Fibroblast of pulmonary artery (primary cell): ENCODE measurements at regions not wholly inside any gene's neighbourhood (a gene's known extent, or its start where the extent isn't known, plus 50 kb on each side); places are given as distances from the start of the nearest gene placed in this dataset.

Source experiments
- DNase-seq: peaks from one replicate; pipeline ENCODE4 v3.0.0-alpha.2; 2010; ENCODE audit warnings: low read depth
- H3K4me3 ChIP-seq: replicated peaks from 2 replicates; pipeline ENCODE4 v1.5.1; 2011; ENCODE audit warnings: low read depth, mild to moderate bottlenecking, control low read depth, low read length, moderate library complexity
- TF ChIP-seq, protein P1 (sequence below): IDR thresholded peaks from 2 replicates; pipeline ENCODE4 v1.5.1; 2011; ENCODE audit warnings: mild to moderate bottlenecking, control low read depth, low read length, inconsistent platforms; ENCODE audit errors: missing control alignments

DNA sequence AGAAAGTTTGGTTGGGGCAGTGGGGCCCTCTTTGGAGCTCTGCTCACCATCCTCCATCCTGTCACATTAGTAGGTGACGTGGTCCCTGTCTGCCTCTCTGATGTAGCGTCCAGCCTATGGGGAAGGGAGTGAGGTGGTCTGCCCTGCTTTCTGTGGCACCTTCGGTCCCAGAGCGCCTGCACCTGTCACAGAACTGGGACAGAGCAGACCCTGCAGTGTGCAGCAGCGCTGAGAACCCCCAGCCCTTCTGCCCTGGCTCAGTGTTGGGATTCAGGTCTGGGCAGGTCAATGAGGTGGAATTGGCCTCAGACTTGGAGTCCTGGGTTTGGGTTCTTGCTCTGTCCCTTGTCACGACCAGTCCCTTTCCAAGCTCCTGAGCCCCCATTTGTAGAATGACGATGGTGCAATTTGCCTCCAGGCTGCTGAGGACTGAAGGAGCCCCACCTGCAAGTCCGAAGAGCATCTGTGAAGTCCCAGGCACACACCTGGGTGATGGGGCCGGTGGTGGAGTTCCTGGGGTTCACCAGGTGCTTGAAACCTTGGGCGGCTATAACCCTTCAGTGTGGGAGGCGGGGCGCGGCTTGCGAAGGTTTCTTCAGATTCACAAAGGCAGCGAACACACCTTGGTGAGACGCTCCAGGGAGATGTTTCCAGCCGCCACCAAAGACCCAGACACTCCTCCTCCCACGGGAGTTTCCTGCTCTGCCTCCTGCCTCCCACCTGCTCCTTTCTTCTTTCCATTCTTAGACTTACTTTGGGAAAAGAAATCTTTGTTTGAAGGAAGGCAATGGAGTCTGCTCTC, 265.4 kb upstream of the HDAC4 start:
- TF ChIP-seq, protein P1, sequence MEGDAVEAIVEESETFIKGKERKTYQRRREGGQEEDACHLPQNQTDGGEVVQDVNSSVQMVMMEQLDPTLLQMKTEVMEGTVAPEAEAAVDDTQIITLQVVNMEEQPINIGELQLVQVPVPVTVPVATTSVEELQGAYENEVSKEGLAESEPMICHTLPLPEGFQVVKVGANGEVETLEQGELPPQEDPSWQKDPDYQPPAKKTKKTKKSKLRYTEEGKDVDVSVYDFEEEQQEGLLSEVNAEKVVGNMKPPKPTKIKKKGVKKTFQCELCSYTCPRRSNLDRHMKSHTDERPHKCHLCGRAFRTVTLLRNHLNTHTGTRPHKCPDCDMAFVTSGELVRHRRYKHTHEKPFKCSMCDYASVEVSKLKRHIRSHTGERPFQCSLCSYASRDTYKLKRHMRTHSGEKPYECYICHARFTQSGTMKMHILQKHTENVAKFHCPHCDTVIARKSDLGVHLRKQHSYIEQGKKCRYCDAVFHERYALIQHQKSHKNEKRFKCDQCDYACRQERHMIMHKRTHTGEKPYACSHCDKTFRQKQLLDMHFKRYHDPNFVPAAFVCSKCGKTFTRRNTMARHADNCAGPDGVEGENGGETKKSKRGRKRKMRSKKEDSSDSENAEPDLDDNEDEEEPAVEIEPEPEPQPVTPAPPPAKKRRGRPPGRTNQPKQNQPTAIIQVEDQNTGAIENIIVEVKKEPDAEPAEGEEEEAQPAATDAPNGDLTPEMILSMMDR = no peak
- DNase-seq = no peak
- no peak overlapping the region for H3K4me3 ChIP-seq

DNA sequence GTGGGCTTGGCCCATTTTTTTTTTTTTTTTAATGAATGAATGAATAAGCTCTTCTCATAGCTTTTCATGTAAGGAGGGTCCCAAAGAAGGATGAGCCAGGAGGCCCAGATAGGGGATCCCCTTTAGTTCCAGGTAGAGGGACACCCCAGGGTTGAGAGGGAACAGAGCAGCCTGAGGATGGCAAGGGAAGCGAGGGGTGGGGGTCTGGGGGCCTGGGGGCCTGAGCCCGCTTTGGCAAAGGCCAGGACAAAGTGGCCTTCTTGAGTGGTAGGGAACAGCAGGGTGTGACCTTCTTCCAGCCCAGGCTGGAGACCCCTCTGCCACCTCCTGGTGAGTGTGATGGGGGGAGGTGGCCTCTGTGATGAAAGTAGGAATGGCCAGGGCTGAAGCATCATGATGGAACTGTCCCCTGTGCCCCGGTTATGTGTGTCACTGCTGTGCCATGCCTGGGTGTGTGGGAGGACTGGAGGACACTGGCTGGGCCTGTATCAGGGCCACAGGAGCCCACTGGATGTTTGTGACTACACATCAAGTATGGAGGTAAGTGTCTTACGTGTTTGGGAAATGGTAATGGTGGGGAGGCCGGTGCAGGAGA, 263.5 kb upstream of the HDAC4 start:
- DNase-seq = no peak
- H3K4me3 ChIP-seq = no peak overlapping the region
- TF ChIP-seq, protein P1 = no peak

DNA sequence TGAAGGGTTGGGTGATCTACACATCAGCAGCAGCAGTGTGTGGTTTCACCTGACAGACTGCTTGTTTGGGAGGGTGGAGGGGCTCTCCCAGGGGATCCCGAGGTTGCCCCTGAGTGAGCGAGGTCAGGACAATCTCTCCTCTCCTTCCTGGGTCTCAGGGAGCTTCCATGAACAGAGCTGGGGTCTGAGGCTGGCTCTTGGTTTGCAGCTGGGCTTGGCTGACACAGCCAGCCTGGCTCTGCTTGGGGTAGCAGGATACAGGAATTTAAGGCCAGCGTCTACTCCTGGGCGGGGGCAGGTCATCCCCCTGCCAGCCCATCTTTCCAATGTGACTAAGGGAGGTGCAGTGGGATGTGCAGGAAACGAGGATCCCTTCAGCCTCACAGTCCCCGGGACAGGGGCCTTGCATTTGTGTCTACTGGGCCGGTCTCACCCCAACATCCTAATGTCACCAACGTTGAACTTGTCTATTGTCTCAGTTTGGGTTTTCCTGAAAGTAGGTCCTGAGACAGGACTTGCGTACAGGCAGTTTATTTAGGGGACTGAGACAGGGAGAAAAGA, 262.6 kb upstream of the HDAC4 start:
- no peak overlapping the region for H3K4me3 ChIP-seq
- TF ChIP-seq, protein P1 = no peak
- DNase-seq = no peak

DNA sequence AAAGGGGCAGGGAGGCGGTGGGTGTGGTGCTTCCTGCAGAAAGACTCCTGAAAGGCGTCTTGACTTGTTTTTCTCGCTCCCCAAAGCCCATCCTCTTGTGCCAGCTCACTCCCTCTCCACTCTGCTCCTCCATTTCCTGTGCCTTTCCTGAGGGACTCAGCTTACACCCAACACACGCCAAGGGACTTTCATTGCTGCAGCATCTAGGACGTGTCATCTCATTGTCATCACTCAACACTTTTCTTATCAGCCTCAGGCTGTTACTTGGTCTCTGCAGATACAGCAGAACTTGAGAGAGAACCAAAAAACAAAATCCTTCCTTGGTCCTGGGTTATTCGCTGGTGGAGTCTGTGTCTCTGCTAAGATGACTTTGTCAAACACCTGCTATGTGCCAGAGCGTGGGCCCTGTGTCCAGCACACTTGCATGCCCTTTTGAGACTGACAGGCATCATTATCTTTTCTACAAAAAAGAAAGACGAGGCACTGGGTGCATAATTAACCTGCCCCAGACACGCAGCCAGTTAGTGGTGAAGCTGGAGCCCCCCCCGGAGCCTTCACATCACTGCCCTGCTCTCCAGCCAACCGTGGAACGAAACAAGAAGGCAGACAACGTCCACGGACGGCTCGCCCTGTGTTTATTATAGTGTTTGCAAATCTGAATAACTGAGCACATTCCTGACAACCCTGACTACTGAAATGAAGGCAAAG, 261.7 kb upstream of the HDAC4 start:
- TF ChIP-seq, protein P1 = no peak
- DNase-seq = no peak
- no peak overlapping the region for H3K4me3 ChIP-seq

DNA sequence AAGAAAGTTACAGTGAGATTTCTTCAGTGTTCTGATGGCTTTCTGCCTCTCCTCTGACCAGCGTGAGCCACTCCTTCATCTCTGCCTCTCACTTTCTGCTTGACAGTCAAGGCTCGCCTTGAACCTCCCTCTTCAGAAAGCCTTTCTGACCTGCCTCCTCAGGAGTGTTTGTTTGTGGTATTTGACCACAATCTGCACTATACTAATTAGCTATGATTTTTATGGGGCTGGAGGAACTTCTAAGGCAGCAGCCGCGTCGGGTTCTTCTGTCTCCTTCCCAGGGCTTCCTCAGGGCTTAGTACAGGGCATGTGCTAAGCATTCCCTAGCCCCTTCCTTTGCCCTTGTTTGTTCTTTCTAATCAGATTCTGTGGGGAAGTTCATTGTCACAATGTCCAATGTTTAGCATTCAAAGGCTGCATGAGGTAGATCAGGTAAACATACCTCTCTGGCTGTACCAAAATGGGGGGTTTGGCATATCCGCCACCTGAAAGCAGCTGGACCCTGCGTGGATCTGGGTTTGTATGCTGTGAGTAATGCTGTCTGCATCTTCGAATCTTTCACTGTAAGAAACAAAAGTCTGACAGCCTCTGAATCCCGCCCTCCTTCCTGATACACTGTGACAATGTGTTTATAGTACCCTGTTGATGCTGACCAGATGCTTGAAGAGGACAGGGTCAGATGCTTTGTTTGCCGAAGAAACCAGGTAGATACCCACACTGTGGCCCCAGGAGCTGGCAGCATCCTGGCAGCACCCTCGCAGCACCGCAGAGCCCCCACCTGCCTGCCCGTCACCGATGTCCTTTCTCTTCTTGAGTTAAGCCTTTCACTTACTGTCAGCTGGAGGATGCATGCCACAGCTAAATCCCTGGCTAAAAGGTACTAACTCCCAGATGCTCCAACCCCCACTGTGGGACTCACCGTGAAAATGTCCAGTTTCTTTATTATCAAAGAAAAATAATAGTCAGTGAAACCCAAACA, 260.8 kb upstream of the HDAC4 start:
- no peak overlapping the region for H3K4me3 ChIP-seq
- TF ChIP-seq, protein P1 = no peak
- DNase-seq = no peak
